ENCODE measurements at regions not wholly inside any gene's neighbourhood (a gene's known extent, or its start where the extent isn't known, plus 50 kb on each side); places are given as distances from the start of the nearest gene placed in this dataset.

DNA sequence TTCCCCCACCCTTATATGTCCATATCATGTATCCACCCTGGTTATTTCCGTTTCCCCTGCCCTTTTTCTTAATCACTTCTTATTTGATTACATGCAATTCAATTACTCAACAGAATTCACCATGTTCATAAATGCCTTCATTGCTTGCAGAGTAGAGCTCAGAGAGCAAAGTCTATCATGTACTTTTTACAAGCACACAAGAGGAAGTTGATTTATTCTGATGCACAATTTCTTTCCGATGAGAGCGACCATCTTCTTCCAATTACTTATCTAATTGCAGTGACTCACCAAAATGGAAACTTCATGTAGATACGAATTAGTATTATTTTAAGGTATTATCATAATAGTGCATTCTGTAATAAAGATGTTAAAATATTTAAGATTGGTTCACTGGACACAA is 430.5 kb upstream of the KLF6 start:
- no peak for DNase-seq

- DNase-seq = no peak
Measured at GRCh38 chr10:4214908-4215307, 429.9 kb upstream of the KLF6 start.

GRCh38 chr10:4213441-4213840 is 428.4 kb upstream of the KLF6 start:
- no peak for DNase-seq

GRCh38 chr10:4212111-4212630 is 427.2 kb upstream of the KLF6 start:
- no peak for DNase-seq

DNA sequence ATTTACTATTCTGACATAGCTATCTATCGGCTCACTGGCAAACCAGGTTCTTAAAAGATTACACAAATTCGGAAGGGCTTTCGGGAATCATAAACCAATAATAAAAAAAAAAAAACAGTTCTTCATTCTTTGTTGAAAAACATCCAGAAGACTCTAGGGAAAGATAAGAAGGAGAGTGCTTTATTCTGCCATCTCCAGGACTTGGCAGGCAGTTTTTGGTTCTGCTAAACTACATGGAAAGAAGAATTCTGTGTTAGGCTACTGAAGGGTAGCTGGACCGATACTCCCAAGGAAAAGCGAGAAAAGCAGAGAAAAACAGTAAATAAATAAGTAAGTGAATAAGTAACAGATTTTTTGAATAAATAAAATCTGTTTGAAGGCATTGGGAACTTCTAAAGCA is 423.5 kb upstream of the KLF6 start:
- no peak for DNase-seq

DNA sequence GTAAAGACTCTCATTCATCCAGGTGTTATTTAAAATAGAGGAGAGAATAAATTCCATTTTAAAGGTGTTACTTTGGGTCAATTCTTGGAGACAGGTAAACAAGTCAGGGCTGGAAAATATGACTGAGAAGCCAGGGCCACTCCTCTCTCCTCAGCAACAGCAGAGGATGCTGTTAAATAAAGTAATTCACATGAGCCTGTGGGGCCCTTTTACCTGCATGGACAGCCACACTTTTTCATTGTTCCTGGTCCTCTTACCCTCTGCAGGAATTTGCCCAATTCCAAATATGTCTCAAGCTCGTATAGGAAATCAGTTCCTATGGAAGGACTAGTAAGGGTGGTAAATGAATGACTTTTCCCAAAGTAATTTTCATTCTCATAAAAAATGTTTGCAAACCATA is 420.1 kb upstream of the KLF6 start:
- DNase-seq = no peak

GRCh38 chr10:4202938-4203337 is 417.9 kb upstream of the KLF6 start:
- peak; percentile 2 for DNase-seq

DNA sequence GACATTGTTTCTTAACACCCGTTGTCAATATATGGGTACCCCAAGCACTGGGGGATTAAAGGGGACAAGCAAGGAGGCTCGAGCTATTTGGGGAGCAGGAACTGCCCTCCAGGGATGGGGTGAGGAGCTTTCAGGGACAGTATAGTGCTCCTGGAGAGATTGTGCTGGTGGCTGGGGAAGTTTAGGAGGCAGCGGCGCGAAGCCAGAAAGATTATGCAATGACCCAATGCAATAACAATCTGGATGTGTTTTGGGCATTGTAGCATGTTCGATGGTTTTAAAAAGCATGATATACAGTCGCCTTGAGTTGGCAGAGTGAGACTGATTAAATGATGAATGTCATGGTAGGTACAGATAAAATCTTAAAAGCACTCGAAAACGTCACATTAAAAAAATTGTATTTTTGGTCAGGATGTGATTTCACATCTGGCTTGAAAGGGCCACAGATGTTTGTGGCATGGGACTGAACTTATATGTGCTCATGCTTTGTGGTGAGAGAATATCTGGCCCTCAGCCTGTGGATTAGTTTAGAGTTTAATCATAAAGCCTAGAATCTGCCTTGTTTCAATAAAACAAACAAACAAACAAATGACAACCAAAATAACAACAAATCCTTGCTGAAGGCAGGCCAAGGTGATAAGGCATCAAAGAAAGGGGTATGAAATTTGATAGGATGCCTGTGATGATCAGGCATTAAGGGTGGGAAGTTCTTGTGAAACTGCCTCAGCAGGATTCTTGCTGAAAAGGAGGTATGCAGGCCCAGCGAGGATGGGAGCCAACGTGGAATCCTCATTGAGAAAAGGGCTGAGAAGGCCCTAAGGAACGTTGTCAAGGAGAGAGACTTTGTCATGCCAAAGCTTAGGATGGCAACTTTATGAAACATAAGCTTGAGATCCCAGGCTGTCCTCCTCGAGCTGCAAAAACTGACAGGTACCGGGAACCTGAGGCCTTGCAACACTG is 417.1 kb upstream of the KLF6 start:
- DNase-seq = no peak

DNA sequence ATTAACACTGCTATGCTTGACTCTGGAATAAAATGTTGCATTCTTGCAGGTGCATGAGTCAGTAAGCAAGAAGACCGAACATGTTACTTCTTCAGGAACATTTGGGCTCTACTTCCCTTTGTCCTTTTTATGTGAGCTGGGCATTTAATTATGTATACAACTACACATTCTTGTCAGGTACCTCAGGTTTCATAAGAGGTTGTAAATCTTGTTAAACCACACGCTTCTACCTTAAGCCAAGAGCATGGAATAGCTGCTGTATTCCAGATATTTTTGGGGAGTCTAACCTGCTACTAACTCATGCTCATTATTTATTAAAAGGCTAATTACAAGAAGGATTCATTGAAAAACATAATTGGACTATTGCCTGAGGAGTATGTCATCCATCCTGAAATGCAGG is 414.2 kb upstream of the KLF6 start:
- no peak for DNase-seq

- no peak for DNase-seq
Measured at GRCh38 chr10:4198216-4198615, 413.2 kb upstream of the KLF6 start.

DNA sequence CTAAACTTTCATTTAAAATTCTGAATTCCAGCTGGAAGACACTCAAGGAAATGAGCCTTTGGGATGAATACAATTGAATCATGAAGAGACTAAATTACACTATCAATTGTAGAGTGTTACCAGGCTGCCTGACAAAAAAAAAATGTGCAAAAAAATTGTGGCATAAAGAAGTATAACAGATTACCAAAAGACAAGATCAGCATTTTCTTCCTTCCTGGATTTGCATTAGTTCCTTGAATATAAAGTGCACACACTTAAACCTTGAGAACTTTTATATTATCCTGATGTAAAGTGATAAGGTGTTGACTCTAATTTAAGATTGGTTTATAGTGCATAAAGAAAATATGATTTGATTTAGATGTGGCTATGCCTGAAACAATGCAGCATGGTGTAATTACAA is 412.7 kb upstream of the KLF6 start:
- no peak for DNase-seq

- DNase-seq = no peak
Measured at GRCh38 chr10:4196771-4197390, 411.9 kb upstream of the KLF6 start.

- DNase-seq = no peak
Measured at GRCh38 chr10:4196183-4196582, 411.2 kb upstream of the KLF6 start.

- DNase-seq = no peak
Measured at GRCh38 chr10:4195213-4195612, 410.2 kb upstream of the KLF6 start.

GRCh38 chr10:4194231-4194630 is 409.2 kb upstream of the KLF6 start:
- no peak for DNase-seq

DNA sequence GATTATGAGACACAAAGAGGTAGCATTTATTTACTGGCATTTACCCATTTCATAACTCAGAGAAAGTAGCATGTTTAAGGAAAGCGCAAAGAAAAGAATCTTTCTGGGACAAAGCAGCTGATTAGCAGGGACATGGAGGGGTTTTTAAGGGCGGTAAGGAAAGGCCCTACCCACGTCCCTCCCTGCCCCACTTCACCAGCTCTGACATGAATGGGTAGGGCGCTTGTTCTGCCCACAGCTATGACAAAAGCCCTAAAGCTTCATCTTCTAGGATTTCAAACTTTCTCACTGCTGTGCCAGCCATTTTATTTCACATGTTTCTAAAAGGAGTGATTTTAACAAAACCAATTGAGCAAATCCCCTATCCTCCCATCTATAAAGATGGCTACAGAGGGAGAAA is 406.9 kb upstream of the KLF6 start:
- no peak for DNase-seq

DNA sequence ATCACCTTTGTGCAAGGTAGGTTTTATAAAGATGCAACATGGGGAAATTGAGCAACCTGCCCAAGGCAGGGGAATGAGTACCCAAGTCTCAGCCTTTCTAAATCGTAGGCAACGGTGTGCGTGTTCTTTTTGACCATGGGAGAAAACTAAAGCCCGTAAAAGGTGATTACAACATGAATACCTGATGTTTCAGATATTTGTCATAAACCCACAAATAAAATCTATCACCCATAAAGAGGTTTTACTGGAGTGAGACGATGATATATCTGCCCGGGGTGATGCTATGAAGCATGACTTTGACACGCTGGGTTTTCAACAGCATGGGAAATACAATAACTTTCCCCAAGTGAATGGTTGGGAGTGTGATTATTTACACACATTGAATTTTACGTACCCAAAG is 406.3 kb upstream of the KLF6 start:
- no peak for DNase-seq

DNA sequence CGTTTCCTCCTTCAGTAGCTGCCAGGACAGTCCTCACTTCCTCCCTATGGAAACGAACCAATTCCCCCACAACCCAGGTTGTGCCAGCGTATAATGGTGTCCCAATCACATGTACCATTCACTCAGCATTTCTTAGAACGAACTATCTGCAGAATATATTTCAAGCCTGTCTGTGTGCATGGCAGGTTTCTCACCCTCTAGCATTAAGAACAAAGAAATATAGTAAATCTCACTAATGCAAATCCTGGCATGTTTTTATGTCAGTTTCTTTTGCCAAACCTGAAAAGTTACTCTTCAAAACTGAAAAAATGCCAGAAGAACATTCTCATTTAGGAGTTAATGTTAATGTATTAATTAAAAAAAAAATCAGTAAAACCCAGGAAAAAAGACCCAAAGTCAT is 405.9 kb upstream of the KLF6 start:
- DNase-seq = no peak

DNA sequence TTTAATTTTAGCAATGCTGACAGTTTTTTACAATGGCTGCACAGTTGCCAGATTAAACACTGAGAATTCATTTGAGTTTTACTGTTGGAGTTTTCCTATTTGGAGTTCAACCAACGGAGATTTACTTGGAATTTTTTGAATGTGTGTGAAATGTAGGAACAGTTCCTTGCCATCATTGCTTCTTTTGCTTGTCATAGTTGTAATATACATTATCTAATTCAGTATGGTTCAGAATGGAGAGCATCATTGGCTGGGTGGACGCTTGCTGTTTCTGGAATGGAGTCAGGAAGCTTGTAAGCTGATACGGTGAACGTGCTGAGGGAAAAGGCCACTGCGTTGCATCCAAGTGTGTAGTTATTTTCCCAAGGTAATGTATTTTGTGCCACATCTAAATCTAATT is 404.3 kb upstream of the KLF6 start:
- no peak for DNase-seq

DNA sequence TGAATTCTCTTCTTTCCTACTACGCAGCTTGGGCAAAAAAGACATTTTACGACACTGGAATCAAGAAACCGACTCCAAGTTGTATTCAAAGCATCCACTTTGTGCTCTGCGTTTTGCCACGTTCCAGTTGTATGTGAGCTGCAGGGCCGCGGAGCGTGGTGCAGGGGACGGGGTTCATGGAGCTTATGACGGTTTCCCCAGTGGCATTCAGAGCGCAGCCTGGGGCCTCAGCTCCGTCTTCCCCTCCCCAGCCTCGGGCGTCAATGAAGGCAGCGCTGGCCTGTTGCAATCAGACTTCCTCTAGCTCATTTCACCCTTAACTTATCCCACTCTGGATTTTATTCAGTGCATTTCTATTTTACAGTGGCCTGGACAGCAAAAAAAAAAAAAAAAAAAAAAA is 403.4 kb upstream of the KLF6 start:
- DNase-seq = no peak

- no peak for DNase-seq
Measured at GRCh38 chr10:4186849-4187540, 402.0 kb upstream of the KLF6 start.

DNA sequence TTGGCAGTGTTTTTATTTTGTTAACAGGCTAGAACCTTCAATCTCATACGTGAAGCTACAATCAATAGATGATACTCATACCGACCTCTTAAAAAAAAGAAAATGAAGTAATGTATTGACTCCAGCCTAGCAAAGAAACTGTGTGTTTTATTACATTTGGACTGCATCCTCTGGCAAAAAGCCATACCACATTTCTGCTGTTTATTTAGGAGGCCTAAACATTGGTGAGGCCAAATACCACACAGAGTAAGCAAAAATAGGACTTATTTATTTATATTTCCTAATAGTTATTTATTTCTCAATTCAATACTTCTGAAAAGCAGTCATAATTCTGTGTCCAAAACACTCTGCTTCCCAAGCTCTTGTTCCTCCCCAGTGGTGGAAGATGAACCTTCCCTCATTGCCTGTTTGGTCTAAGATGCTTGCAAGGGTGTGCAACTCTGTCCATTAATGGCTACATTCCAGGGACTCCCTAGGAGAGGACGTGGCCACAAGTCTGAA is 398.8 kb upstream of the KLF6 start:
- no peak for DNase-seq

- no peak for DNase-seq
Measured at GRCh38 chr10:4181621-4182049, 396.6 kb upstream of the KLF6 start.

Measured in NCI-H446 treated with DMSO at 0.1 percent for 48 hours (cell line).